NCI-H2107 treated with DMSO at 0.1 percent for 48 hours (cell line): ENCODE measurements at regions not wholly inside any gene's neighbourhood (a gene's known extent, or its start where the extent isn't known, plus 50 kb on each side); places are given as distances from the start of the nearest gene placed in this dataset.
"Not testable (repeated sequence)": the region's sequence is repeated elsewhere in the genome, so short reads cannot be mapped to it uniquely, and the experiment has no call there.

Experiments
- DNase-seq: peaks from one replicate; lab custom pipeline; 2025; ENCODE audit not compliant: unreplicated experiment; lab: John Stamatoyannopoulos, UW

DNA sequence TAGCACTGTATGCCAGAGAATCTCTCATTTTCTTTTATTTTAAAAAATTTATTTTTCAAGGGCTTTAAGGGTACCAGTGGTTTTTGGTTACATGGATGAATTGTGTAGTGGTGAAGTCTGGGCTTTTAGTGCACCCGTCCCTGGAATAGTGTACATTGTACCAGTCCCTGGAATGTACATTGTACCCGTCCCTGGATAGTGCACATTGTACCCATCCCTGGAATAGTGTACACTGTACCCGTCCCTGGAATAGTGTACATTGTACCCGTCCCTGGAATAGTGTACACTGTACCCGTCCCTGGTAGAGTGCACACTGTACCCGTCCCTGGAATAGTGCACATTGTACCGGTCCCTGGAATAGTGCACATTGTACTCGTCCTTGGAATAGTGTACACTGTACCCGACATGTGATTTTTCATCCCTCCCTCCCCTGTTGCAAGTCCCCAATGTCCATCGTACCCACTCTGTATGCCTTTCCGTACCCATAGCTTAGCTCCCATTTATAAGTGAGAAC, 56.1 kb upstream of the HELT start:
- DNase-seq = no peak

DNA sequence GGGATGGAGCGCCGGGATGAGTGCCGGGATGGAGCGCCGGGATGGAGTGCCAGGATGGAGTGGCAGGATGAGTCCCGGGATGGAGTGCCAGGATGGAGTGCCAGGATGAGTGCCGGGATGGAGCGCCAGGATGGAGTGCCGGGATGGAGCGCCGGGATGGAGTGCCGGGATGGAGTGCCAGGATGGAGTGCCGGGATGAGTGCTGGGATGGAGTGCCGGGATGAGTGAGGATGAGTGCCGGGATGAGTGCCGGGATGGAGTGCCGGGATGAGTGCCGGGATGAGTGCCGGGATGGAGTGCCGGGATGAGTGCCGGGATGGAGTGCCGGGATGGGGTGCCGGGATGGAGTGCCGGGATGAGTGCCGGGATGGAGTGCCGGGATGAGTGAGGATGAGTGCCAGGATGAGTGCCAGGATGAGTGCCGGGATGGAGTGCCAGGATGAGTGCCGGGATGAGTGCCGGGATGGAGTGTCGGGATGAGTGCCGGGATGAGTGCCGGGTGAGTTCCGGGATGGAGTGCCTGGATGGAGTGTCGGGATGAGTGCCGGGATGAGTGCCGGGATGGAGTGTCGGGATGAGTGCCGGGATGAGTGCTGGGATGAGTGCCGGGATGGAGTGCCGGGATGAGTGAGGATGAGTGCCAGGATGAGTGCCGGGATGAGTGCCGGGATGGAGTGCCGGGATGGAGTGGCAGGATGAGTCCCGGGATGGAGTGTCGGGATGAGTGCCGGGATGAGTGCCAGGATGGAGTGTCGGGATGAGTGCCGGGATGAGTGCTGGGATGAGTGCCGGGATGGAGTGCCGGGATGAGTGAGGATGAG, 52.9 kb upstream of the HELT start:
- DNase-seq = not testable (repeated sequence)

- not testable (repeated sequence) for DNase-seq
These were observed 52.1 kb upstream of the HELT start for GRCh38 chr4:184966051-184966691.

DNA sequence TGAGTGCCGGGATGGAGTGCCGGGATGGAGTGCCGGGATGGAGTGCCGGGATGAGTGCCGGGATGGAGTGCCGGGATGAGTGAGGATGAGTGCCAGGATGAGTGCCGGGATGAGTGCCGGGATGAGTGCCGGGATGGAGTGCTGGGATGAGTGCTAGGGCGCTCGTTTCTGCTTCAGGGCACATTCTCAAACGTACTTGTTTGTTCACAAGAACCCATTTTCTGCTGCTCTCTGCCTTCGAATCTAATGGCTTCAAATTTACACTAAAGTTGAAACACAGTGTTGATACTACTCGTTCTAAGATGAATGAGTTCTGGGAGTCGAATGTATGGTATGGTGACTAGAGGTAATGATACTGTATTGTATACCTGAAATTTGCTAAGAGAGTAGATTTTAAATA, 50.6 kb upstream of the HELT start:
- not testable (repeated sequence) for DNase-seq

GRCh38 chr4:184968366-184968765, 49.9 kb upstream of the HELT start:
- no peak for DNase-seq
